Panc1 (cell line): ENCODE measurements at regions not wholly inside any gene's neighbourhood (a gene's known extent, or its start where the extent isn't known, plus 50 kb on each side); places are given as distances from the start of the nearest gene placed in this dataset.

ENCODE experiments used
- ATAC-seq: fragments of 200-7000 bp; cut with Tn5 transposase; 2 replicates; pipeline ENCODE4 v1.9.1; 2020; ENCODE audit warnings: mild to moderate bottlenecking, moderate library complexity
- BruUV-seq: library from RNA; stranded (reverse); fragments of 400-500 nt; replicated peaks from 2 replicates; lab custom pipeline; 2021; lab: Mats Ljungman, UMichigan
- CTCF ChIA-PET: fragments of 300-600 bp; sonication (Branson Sonifier 250); formaldehyde crosslinking; loops from one replicate; lab custom pipeline; 2022; ENCODE audit warnings: antibody characterized with exemption; lab: Charles Lee
- POLR2A ChIA-PET: fragments of 300-600 bp; sonication (Branson Sonifier 250); formaldehyde crosslinking; loops from one replicate; lab custom pipeline; 2022; ENCODE audit warnings: antibody characterized with exemption; lab: Charles Lee
- DNase-seq: peaks from one replicate; pipeline ENCODE4 v3.0.0-alpha.2; 2010; ENCODE audit warnings: low read depth, low spot score
- H3K27ac ChIP-seq: 2 replicates; pipeline ENCODE4 v1.5.1; 2011; ENCODE audit warnings: mild to moderate bottlenecking, low read length, inconsistent platforms
- H3K27me3 ChIP-seq: fragments of 200-500 bp; sonication (Bioruptor generic); 2 replicates; pipeline ENCODE4 v1.6.0; 2014; ENCODE audit warnings: low read length, inconsistent platforms; ENCODE audit not compliant: control insufficient read depth, insufficient read depth
- H3K36me3 ChIP-seq: fragments of 200-500 bp; sonication (Bioruptor generic); 2 replicates; pipeline ENCODE4 v1.5.1; 2014; ENCODE audit warnings: inconsistent platforms, mild to moderate bottlenecking, low read length, moderate library complexity; ENCODE audit not compliant: control insufficient read depth, insufficient read depth
- H3K4me1 ChIP-seq: 2 replicates; pipeline ENCODE4 v1.5.1; 2011; ENCODE audit warnings: inconsistent platforms, mild to moderate bottlenecking, low read length, moderate library complexity; ENCODE audit not compliant: control insufficient read depth, insufficient read depth
- H3K4me3 ChIP-seq, 2 experiments: 2 replicates each; pipeline ENCODE4 v1.5.1; 2011 to 2012; ENCODE audit warnings: low read depth in 2 of 2, low read length in 2 of 2, mild to moderate bottlenecking in 2 of 2, inconsistent platforms in 1 of 2, moderate library complexity in 1 of 2
- H3K9me3 ChIP-seq: fragments of 200-500 bp; sonication (Bioruptor generic); 2 replicates; pipeline ENCODE4 v1.5.1; 2014; ENCODE audit warnings: low read depth, mild to moderate bottlenecking, inconsistent platforms, low read length, moderate library complexity; ENCODE audit not compliant: control insufficient read depth, insufficient read depth
- CTCF ChIP-seq: fragments of 450-650 bp; IDR thresholded peaks from 2 replicates; pipeline ENCODE4 v1.5.1; 2017; ENCODE audit warnings: mild to moderate bottlenecking
- POLR2AphosphoS5 ChIP-seq: IDR thresholded peaks from 2 replicates; pipeline ENCODE4 v1.6.1; 2012; ENCODE audit warnings: mild to moderate bottlenecking, low read depth, low read length, moderate library complexity
- REST ChIP-seq, 2 experiments: IDR thresholded peaks; 2 replicates each; pipeline ENCODE4 v1.6.1; 2011 to 2012; ENCODE audit warnings: low read depth in 2 of 2, control low read depth in 1 of 2, low read length in 1 of 2, mild to moderate bottlenecking in 1 of 2, moderate library complexity in 1 of 2; ENCODE audit not compliant: insufficient read depth in 1 of 2
- SIN3A ChIP-seq: IDR thresholded peaks from 2 replicates; pipeline ENCODE4 v1.6.1; 2012; ENCODE audit warnings: low read depth, mild to moderate bottlenecking, low read length, moderate library complexity, borderline replicate concordance; ENCODE audit not compliant: insufficient read depth
- TCF7L2 ChIP-seq: IDR thresholded peaks from 2 replicates; pipeline ENCODE4 v1.6.1; 2011; ENCODE audit warnings: mild to moderate bottlenecking, low read depth, low read length, inconsistent platforms
- in situ Hi-C: cut with HindIII; loops from 2 replicates; pipeline ENCODE4 v1.10.0; 2016; ENCODE audit warnings: low sequenced_read_pairs, low pct_unique_long_range_greater_than_20kb
- intact Hi-C: fragments of 100-400 bp; cut with micrococcal nuclease; formaldehyde crosslinking; loops from one replicate; pipeline ENCODE4 v1.10.0; 2022; ENCODE audit not compliant: unreplicated experiment

GRCh38 chr20:19067986-19068385, 144.5 kb upstream of the SLC24A3 start:
- Histone ChIP-seq H3K36me3 (no peaks in the 10 kb centered on the region), H3K4me1 (no peaks in the 10 kb centered on the region), H3K4me3 (no peak overlapping the region), H3K27ac (no peak overlapping the region), H3K9me3 (no peaks in the 10 kb centered on the region), H3K27me3 (no peaks in the 10 kb centered on the region)
- ChIA-PET CTCF (no interaction called here), POLR2A (no interaction called here)
- BruUV-seq, result no TSS peak
- no peak for ATAC-seq
- in situ Hi-C loops, result no loop called here
- intact Hi-C loops, result no loop called here
- TF ChIP-seq SIN3A (no peak), CTCF (no peak), POLR2AphosphoS5 (no peak), REST (IDR thresholded peaks at IDR 0.05; ENCODE audit: insufficient read depth in 1 of 2, low read depth in 2 of 2, low read length in 1 of 2) (no peak), TCF7L2 (no peak)
- DNase-seq, result no peak

DNA sequence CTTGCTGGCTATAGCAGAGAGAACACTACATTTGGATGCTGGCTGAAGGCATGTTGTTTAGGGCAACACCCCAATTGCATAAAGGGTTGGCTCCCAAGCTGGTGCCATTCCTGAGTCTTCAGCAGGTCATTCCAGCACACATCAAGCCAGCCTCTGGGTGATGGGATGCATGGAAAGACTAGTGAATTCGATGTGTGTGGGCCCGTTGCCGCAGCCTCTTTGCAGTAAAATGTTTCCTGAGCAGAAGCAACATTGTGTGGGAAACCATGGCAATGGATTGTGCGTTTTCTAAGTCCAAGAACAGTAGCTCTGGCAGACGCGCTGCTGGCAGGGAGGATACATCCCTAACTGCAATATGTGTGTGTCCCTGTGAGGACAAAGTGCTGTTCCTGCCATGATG, 142.4 kb upstream of the SLC24A3 start:
- no peak for TF ChIP-seq REST (IDR thresholded peaks at IDR 0.05; ENCODE audit: insufficient read depth in 1 of 2, low read depth in 2 of 2, low read length in 1 of 2)
- no peak for TF ChIP-seq SIN3A
- no peak for TF ChIP-seq CTCF
- no peak for TF ChIP-seq TCF7L2
- CTCF ChIA-PET, result no interaction called here
- in situ Hi-C loops, result no loop called here

More for the DNA sequence above, 142.4 kb upstream of the SLC24A3 start:
- POLR2A ChIA-PET, result no interaction called here
- intact Hi-C loops, result no loop called here
- no peak for DNase-seq
- Histone ChIP-seq H3K4me1 (no peaks in the 10 kb centered on the region), H3K27me3 (no peaks in the 10 kb centered on the region), H3K36me3 (no peaks in the 10 kb centered on the region), H3K4me3 (no peak overlapping the region), H3K27ac (no peak overlapping the region), H3K9me3 (no peaks in the 10 kb centered on the region)
- no peak for ATAC-seq
- BruUV-seq, result no TSS peak
